NCI-H1105 treated with DMSO at 0.1 percent for 48 hours (cell line): ENCODE measurements at regions not wholly inside any gene's neighbourhood (a gene's known extent, or its start where the extent isn't known, plus 50 kb on each side); places are given as distances from the start of the nearest gene placed in this dataset.

Source experiments
- DNase-seq: peaks from one replicate; lab custom pipeline; 2025; lab: John Stamatoyannopoulos, UW

GRCh38 chr14:51473808-51474565 lies 177.7 kb upstream of the FRMD6 start:
- no peak for DNase-seq

- DNase-seq = peak; percentile 23
Measured at GRCh38 chr14:51474854-51475253, 176.9 kb upstream of the FRMD6 start.

GRCh38 chr14:51478175-51478621 lies 173.5 kb upstream of the FRMD6 start:
- DNase-seq = no peak

- DNase-seq = no peak
Measured at GRCh38 chr14:51479584-51480325, 172.0 kb upstream of the FRMD6 start.

GRCh38 chr14:51481643-51482042 lies 170.1 kb upstream of the FRMD6 start:
- no peak for DNase-seq

- DNase-seq = no peak
Measured at GRCh38 chr14:51482102-51482501, 169.6 kb upstream of the FRMD6 start.

GRCh38 chr14:51484485-51484884 lies 167.2 kb upstream of the FRMD6 start:
- DNase-seq = no peak

- no peak for DNase-seq
Measured at GRCh38 chr14:51485733-51486132, 166.0 kb upstream of the FRMD6 start.

GRCh38 chr14:51487848-51488247 lies 163.9 kb upstream of the FRMD6 start:
- DNase-seq = no peak

GRCh38 chr14:51488569-51489220 lies 163.0 kb upstream of the FRMD6 start:
- DNase-seq = peak; percentile 70

GRCh38 chr14:51490205-51490604 lies 161.5 kb upstream of the FRMD6 start:
- no peak for DNase-seq

GRCh38 chr14:51491036-51491545 lies 160.6 kb upstream of the FRMD6 start:
- no peak for DNase-seq

- DNase-seq = no peak
Measured at GRCh38 chr14:51491776-51492175, 159.9 kb upstream of the FRMD6 start.

- no peak for DNase-seq
Measured at GRCh38 chr14:51495319-51495718, 156.4 kb upstream of the FRMD6 start.

- no peak for DNase-seq
Measured at GRCh38 chr14:51498411-51499227, 153.1 kb upstream of the FRMD6 start.

- no peak for DNase-seq
Measured at GRCh38 chr14:51500776-51501175, 150.9 kb upstream of the FRMD6 start.

- no peak for DNase-seq
Measured at GRCh38 chr14:51501746-51502145, 150.0 kb upstream of the FRMD6 start.

- DNase-seq = no peak
Measured at GRCh38 chr14:51504669-51505068, 147.0 kb upstream of the FRMD6 start.

- peak; percentile 85 for DNase-seq
Measured at GRCh38 chr14:51507511-51507905, 144.2 kb upstream of the FRMD6 start.

GRCh38 chr14:51507906-51508511 lies 143.7 kb upstream of the FRMD6 start:
- DNase-seq = peak; percentile 97

- no peak for DNase-seq
Measured at GRCh38 chr14:51511265-51511664, 140.4 kb upstream of the FRMD6 start.
